AG04449 (cell line): ENCODE measurements at regions not wholly inside any gene's neighbourhood (a gene's known extent, or its start where the extent isn't known, plus 50 kb on each side); places are given as distances from the start of the nearest gene placed in this dataset.
A peak's percentile ranks its signal among the peaks of the same experiment; 100 is the strongest.

ENCODE experiments used
- CTCF ChIA-PET: fragments of 350-600 bp; formaldehyde crosslinking; extraction: SDS; loops from one replicate; lab custom pipeline; 2021; ENCODE audit warnings: antibody characterized with exemption; lab: Yijun Ruan, JAX
- POLR2A ChIA-PET: fragments of 400-600, 350-600 bp; formaldehyde crosslinking; extraction: SDS; loops from one replicate; lab custom pipeline; 2020; ENCODE audit warnings: antibody characterized with exemption, inconsistent platforms; lab: Yijun Ruan, JAX
- DNase-seq: peaks from one replicate; pipeline ENCODE4 v3.0.0-alpha.2; 2010; ENCODE audit warnings: low read depth, low spot score
- H3K4me3 ChIP-seq: 2 replicates; pipeline ENCODE4 v1.5.1; 2011; ENCODE audit warnings: low read depth, mild to moderate bottlenecking, control low read depth, low read length
- TF ChIP-seq, protein P1 (sequence below): IDR thresholded peaks from one replicate; pipeline ENCODE4 v1.5.1; 2011; ENCODE audit warnings: mild to moderate bottlenecking, moderate library complexity, low read length, control low read depth, inconsistent platforms; ENCODE audit not compliant: insufficient read depth; ENCODE audit errors: missing control alignments

DNA sequence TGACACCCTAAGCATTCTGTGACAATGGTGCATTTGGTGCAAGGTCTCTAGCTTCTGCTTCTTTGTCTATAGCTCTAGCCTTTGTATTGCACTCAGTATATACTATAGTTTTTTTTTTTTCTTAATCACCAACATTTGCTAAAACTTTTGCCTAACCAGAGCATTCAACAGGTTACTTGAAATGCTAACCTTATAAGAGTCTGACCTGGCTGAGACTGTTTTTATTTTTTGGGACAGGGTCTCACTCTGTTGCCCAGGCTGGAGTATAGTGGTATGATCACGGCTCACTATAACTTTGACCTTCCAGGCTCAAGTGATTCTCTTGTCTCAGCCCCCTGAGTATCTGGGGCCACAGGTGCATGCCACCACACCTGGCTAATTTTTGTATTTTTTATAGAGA, 92.4 kb downstream of the ZNF365 start:
- CTCF ChIA-PET, result no interaction called here
- TF ChIP-seq, protein P1, sequence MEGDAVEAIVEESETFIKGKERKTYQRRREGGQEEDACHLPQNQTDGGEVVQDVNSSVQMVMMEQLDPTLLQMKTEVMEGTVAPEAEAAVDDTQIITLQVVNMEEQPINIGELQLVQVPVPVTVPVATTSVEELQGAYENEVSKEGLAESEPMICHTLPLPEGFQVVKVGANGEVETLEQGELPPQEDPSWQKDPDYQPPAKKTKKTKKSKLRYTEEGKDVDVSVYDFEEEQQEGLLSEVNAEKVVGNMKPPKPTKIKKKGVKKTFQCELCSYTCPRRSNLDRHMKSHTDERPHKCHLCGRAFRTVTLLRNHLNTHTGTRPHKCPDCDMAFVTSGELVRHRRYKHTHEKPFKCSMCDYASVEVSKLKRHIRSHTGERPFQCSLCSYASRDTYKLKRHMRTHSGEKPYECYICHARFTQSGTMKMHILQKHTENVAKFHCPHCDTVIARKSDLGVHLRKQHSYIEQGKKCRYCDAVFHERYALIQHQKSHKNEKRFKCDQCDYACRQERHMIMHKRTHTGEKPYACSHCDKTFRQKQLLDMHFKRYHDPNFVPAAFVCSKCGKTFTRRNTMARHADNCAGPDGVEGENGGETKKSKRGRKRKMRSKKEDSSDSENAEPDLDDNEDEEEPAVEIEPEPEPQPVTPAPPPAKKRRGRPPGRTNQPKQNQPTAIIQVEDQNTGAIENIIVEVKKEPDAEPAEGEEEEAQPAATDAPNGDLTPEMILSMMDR, result no peak
- POLR2A ChIA-PET, result interaction anchor here (0.6 kb wide), 1 partner anchor 116 kb away, joined by 3 read pairs; no protein-coding TSS in a partner anchor
- DNase-seq, result no peak
- H3K4me3 ChIP-seq, result no peak overlapping the region

DNA sequence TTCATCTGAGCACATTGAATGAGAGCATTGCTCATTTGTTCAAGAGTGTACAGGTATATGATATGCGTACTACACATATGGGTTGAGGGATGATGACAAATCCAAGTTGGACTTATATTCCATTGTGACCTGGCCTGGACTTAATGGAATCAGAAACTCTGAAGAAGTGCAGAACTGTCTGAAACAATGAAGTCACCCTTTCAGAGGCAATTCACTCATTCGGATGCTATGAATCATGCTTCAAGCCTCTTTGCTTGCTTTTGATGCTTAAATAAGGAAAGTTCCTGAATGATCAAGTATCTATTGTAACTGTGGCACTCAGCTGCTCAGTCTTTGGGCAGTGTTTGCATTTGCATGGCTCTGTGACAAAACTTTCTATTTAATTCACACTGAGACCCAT, 93.4 kb downstream of the ZNF365 start:
- ChIA-PET POLR2A (no interaction called here), CTCF (interaction anchor here (0.8 kb wide), 1 partner anchor 30 kb away, joined by 3 read pairs; no protein-coding TSS in a partner anchor)
- TF ChIP-seq, protein P1, result no peak
- DNase-seq, result no peak
- H3K4me3 ChIP-seq, result no peak overlapping the region

GRCh38 chr10:62471711-62472110, 97.5 kb downstream of the ZNF365 start:
- CTCF ChIA-PET, result no interaction called here
- TF ChIP-seq, protein P1, result no peak
- H3K4me3 ChIP-seq, result no peak overlapping the region
- DNase-seq, result peak; percentile 23
- POLR2A ChIA-PET, result no interaction called here

- no peak for DNase-seq
- CTCF ChIA-PET, result interaction anchor here (0.6 to 1.2 kb wide), 6 partner anchors 8 to 120 kb away, joined by 3 to 4 read pairs (median 4); no protein-coding TSS in a partner anchor
- TF ChIP-seq, protein P1, result no peak
- no peak overlapping the region for H3K4me3 ChIP-seq
- POLR2A ChIA-PET, result no interaction called here
These were observed 99.1 kb downstream of the ZNF365 start for GRCh38 chr10:62473241-62473640.

GRCh38 chr10:62475551-62475950, 101.4 kb downstream of the ZNF365 start:
- POLR2A ChIA-PET, result no interaction called here
- no peak overlapping the region for H3K4me3 ChIP-seq
- CTCF ChIA-PET, result interaction anchor here (1.1 kb wide), 1 partner anchor 39 kb away, joined by 3 read pairs; no protein-coding TSS in a partner anchor
- TF ChIP-seq, protein P1, result no peak
- DNase-seq, result no peak

- CTCF ChIA-PET, result interaction anchor here (1.0 kb wide), 2 partner anchors 12 to 214 kb away, joined by 3 read pairs; no protein-coding TSS in a partner anchor
- POLR2A ChIA-PET, result no interaction called here
- no peak overlapping the region for H3K4me3 ChIP-seq
- TF ChIP-seq, protein P1, result no peak
- no peak for DNase-seq
These were observed 105.4 kb downstream of the ZNF365 start for GRCh38 chr10:62479523-62479922.
